ENCODE measurements at regions not wholly inside any gene's neighbourhood (a gene's known extent, or its start where the extent isn't known, plus 50 kb on each side); places are given as distances from the start of the nearest gene placed in this dataset.

DNA sequence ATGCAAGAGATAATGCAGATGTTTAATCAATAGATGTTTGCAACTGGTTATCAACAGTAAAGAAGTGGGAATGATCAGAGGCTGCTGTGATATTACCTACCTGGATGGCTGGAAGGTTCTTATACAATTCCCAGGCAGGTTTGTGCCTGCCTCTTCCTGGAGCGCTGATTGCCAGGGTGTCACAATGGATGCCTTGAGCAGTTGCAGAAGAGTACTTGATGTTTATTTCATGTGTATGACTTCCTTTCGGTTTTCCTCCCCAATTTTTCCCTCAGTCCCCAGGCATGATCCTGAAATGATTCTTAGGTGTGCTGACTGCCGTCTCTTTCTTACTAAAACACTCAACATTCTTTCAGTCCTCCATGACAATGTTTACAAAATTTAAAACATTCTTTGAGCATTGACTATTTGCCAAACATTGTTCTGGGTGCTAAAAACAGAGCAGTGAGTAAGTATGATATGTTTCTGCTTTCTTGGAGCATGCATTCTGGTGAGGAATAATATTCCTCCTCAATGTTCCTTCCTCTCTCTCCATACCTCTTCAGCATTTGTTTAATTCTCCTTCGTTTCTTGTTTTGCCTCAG lies 416.6 kb upstream of the TRIB2 start:
- no peak overlapping the region for H3K4me3 ChIP-seq (ENCODE audit: low read length)
- peak; percentile 81 for DNase-seq (ENCODE audit: low read depth)
- TF ChIP-seq, protein P1, sequence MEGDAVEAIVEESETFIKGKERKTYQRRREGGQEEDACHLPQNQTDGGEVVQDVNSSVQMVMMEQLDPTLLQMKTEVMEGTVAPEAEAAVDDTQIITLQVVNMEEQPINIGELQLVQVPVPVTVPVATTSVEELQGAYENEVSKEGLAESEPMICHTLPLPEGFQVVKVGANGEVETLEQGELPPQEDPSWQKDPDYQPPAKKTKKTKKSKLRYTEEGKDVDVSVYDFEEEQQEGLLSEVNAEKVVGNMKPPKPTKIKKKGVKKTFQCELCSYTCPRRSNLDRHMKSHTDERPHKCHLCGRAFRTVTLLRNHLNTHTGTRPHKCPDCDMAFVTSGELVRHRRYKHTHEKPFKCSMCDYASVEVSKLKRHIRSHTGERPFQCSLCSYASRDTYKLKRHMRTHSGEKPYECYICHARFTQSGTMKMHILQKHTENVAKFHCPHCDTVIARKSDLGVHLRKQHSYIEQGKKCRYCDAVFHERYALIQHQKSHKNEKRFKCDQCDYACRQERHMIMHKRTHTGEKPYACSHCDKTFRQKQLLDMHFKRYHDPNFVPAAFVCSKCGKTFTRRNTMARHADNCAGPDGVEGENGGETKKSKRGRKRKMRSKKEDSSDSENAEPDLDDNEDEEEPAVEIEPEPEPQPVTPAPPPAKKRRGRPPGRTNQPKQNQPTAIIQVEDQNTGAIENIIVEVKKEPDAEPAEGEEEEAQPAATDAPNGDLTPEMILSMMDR (IDR thresholded peaks at IDR 0.05; ENCODE audit: insufficient read depth, low read depth, low read length, missing control alignments): no peak

DNA sequence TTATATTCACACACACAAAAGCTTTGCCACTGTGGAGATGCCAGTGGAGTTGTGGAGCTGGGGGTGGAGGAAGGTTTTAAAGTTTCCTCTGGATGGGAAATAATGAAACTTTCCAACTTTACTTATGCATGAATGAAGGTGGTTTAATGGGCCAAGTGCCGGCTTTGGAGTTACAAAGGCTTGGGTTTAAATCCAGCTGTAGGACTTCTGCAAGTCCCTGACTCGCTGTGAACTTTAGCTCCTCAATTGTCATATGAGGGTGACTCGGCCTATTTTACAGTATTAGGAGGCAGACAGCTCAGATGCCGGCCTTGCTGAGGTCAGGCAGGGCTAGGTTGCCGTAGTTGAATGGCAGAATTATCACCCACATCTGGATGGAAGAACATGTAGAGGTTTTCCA lies 415.8 kb upstream of the TRIB2 start:
- peak; percentile 26 for DNase-seq (ENCODE audit: low read depth)
- no peak overlapping the region for H3K4me3 ChIP-seq (ENCODE audit: low read length)
- TF ChIP-seq, protein P1 (IDR thresholded peaks at IDR 0.05; ENCODE audit: insufficient read depth, low read depth, low read length, missing control alignments): no peak

DNA sequence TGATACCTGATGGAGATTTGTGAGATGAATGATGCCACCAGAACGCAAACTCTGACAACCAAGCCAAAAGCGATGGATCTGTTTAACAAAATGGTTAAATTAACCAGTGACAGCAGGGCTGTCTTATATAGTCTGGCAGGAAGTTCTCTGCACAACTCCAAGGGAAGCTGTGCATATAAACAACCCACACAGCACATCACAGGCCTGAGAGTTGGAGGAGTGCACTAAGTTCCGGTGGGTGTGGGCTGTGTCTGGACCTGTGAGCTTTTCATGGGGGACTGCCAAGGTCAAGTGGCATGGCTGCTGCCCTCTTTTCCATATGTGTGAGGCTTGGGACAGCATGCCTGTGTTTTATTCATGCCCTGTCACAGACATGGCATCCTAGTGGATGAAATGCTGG lies 414.6 kb upstream of the TRIB2 start:
- TF ChIP-seq, protein P1 (IDR thresholded peaks at IDR 0.05; ENCODE audit: insufficient read depth, low read depth, low read length, missing control alignments): no peak
- no peak overlapping the region for H3K4me3 ChIP-seq (ENCODE audit: low read length)
- no peak for DNase-seq (ENCODE audit: low read depth)

DNA sequence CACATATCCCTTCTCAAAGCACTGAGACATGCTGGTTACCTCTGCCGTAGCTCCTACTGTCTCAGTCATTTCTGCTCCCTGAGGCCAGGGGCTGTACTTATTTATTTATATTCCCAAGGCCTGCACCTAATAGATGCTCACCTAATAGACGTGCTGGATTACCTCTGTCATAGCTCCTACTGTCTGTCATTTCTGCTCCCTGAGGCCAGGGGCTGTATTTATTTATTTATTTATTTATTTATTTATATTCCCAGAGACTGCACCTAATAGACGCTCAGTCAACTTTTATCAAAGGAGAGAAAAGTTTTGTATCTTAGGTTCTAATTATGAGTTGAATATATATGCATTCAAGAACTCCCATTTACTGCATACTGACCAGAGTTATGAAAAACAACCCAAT lies 414.0 kb upstream of the TRIB2 start:
- TF ChIP-seq, protein P1 (IDR thresholded peaks at IDR 0.05; ENCODE audit: insufficient read depth, low read depth, low read length, missing control alignments): no peak
- H3K4me3 ChIP-seq (ENCODE audit: low read length): no peak overlapping the region

DNA sequence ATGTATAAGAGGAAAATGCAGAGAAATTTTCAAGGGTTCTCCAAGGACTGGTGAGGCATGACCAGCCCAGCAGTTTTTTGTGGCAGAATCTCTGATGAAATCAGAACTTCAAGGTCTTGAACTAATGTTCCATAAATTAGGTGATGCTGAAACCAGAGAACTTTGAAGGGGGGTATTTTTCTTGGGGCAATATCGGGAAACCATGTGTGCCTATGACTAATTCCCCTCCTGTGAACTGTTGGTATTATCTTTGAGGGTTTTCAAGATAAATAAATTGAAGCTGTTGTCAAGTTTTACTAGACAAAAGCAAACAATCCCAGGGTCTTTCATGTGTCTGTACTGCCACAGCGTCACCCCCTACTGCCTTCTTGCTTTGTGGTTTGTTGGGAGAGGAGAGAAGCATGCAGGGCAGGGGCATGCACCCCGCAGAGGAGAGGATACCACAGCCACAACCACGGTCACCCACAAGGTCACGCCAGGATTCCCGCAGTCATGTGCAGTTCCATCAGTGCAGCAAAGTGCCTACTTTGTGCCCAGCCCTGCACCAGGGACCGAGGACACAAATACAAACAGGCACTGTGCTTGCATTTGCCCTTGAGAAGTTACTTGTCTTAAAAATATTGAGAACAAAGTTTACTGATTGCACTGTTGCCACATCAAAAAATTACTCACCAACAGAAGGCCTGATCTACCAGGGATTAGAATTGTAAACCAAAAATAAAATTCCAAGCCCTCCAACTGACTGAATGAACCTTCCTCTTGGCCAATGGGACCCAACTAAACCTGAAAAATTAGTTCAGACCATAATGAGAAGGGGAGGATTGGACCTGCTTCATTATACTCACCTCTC lies 413.3 kb upstream of the TRIB2 start:
- H3K4me3 ChIP-seq (ENCODE audit: low read length): no peak overlapping the region
- peak; percentile 51 for DNase-seq (ENCODE audit: low read depth)
- TF ChIP-seq, protein P1 (IDR thresholded peaks at IDR 0.05; ENCODE audit: insufficient read depth, low read depth, low read length, missing control alignments): no peak

More for the DNA sequence above, 414.0 kb upstream of the TRIB2 start:
- no peak for DNase-seq (ENCODE audit: low read depth)

DNA sequence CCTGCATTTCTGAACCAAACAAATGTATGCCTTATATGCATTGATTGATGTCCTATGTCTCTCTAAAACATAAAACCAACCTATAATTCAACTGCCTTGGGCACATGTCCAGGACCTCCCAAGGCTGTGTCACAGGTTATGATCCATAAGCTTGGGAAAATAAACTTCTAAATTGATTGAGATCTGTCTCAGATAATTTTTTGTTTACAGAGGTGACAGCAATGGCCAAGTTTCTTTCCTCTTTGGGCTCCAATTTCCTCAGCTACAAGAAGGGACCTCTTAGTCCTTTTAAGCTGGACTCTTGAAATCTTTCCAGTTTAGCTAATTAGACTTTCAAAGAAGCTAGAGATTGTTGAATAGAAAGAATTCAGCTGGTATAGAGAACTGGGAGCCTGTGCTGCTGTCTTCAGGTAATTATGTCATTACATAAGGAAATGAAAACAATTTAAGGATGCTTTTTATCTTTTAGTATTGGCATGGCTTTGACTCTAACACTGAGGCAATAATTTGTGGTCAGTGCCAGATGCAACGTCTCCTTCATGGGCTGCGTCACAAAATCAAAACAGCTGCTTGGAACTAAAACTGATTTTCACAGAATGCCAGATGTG lies 412.1 kb upstream of the TRIB2 start:
- TF ChIP-seq, protein P1 (IDR thresholded peaks at IDR 0.05; ENCODE audit: insufficient read depth, low read depth, low read length, missing control alignments): no peak
- DNase-seq (ENCODE audit: low read depth): no peak
- no peak overlapping the region for H3K4me3 ChIP-seq (ENCODE audit: low read length)
